Mucosa of descending colon (tissue), 3 donors: ENCODE measurements at regions not wholly inside any gene's neighbourhood (a gene's known extent, or its start where the extent isn't known, plus 50 kb on each side); places are given as distances from the start of the nearest gene placed in this dataset.

ENCODE experiments used
- ATAC-seq: fragments of 200-7000 bp; cut with Tn5 transposase; one replicate; pipeline ENCODE4 v1.9.1; 2020; ENCODE audit warnings: mild to moderate bottlenecking, moderate library complexity
- DNase-seq, 3 donors: peaks; one replicate each; pipeline ENCODE4 v3.0.0-alpha.2; 2020
- H3K36me3 ChIP-seq: fragments of 200-600 bp; one replicate; pipeline ENCODE4 v1.8.0; 2021; ENCODE audit warnings: low read depth, mild to moderate bottlenecking
- H3K4me1 ChIP-seq: fragments of 200-600 bp; one replicate; pipeline ENCODE4 v1.8.0; 2021; ENCODE audit warnings: low read depth, mild to moderate bottlenecking
- H3K4me3 ChIP-seq: fragments of 200-600 bp; one replicate; pipeline ENCODE4 v1.8.0; 2021; ENCODE audit warnings: mild to moderate bottlenecking
- H3K9me3 ChIP-seq: fragments of 200-600 bp; one replicate; pipeline ENCODE4 v1.8.0; 2021; ENCODE audit warnings: mild to moderate bottlenecking
- CTCF ChIP-seq: fragments of 200-600 bp; IDR thresholded peaks from one replicate; pipeline ENCODE4 v1.8.0; 2022; ENCODE audit warnings: antibody characterized with exemption, mild to moderate bottlenecking
- intact Hi-C, 2 donors: fragments of 100-400 bp; cut with DNase I in 1 of 2; cut with micrococcal nuclease in 1 of 2; formaldehyde crosslinking; loops; one replicate each; pipeline versions ENCODE4 v1.11.0 to v1.11.1; 2022; cut with DNase I, micrococcal nuclease
- donor health status: DM: no; HTN: no; CAD: no; lungs with moderate emphysema.
- donor health status: DM: no; HTN: no; CAD: no.
- donor health status: DM: no; HTN: yes; CAD: no.

DNA sequence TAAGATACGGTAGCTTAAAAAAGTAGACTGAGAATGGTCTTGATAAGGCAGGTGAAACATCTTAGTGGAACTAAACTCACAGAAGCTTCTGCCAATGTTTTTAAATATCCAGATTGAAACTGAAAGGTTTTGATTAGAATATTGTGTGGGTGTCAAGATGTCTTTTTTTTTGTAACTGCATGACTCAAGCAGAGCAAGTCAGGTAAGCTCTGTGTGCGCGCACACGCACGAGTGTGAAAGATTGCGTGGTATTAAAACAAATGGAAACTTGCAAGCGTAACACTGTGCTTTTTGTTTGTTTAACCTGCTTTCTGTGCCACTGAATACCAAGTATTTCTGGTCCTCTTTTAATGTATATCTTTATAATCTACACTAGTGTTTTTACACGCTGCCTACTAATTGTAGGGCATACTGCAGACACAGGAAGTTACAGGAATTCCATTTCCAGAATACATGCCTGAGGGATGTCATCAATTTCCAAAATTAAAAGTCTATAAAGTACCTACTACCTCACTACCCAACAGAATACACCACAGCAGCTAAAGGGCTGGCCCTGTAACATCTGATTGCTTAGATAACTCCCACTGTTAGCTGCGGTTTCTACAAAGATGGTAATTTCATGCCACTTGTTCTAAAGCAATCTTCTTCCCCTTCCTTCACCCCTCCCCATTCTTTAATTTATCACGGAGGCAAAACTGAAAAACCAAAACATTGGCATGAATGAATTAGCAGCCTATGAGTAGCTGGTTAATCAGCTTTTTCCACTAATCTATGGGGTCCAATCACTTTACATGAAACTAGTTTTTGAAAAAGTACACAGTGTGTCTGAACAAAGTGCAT is 472.8 kb downstream of the SHQ1 start:
- intact Hi-C loops, result no loop called here
- ATAC-seq, result no peak

GRCh38 chr3:72373139-72373538 is 475.1 kb downstream of the SHQ1 start:
- Histone ChIP-seq H3K9me3 (no peaks in the 10 kb centered on the region), H3K4me3 (no peak overlapping the region), H3K4me1 (no peaks in the 10 kb centered on the region), H3K36me3 (no peaks in the 10 kb centered on the region)
- no peak for ATAC-seq
- TF ChIP-seq CTCF, result no peak
- no peak for DNase-seq
- intact Hi-C loops, result no loop called here

More for the DNA sequence above, 472.8 kb downstream of the SHQ1 start:
- no peaks in the 10 kb centered on the region for H3K9me3 ChIP-seq
- no peak overlapping the region for H3K4me3 ChIP-seq
- peaks cover 15% of the 10 kb centered on the region for H3K4me1 ChIP-seq
- H3K36me3 ChIP-seq, result no peaks in the 10 kb centered on the region
- DNase-seq, result no peak
- TF ChIP-seq CTCF, result no peak

DNA sequence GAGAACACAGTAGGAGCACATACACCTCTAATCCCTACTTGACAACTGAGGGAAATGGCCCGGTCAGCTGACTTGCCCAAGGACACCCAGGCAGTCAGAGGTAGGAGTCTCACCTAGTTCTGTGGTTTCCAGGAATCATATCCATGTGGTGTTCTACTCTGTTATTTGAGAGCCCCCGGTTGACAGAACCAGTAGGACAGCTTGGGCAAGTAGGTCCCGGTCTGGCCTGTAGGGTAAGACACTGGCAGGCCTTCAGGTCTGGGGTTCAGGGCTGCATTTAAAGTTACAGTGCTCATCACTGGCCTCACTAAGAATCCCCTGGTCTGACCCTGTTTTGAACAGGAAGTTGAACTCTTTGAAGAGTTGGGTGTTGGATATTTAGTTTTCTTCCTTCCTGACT is 476.1 kb downstream of the SHQ1 start:
- H3K4me1 ChIP-seq, result no peaks in the 10 kb centered on the region
- no peaks in the 10 kb centered on the region for H3K9me3 ChIP-seq
- H3K36me3 ChIP-seq, result no peaks in the 10 kb centered on the region
- H3K4me3 ChIP-seq, result no peak overlapping the region
- ATAC-seq (no peak), DNase-seq (no peak)
- intact Hi-C loops, result no loop called here
- no peak for TF ChIP-seq CTCF

DNA sequence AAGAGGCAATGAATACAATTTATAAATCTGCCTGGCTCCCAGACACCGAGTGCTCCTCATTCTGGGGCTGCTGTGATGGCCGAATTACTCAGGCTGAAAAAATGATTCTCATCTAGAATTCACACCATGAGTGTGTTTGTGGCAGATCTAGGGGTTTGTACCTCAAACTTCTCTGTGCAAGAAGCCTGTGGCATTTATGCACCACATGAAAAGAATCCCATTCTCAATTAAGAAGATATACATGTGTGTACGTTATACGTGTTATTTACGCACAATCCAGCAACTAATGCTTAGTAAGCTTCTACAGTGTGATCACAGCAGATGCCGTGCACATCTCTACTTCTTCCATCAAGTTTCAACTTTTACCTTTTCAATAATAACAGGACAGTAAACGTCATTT is 476.8 kb downstream of the SHQ1 start:
- DNase-seq (no peak), ATAC-seq (no peak)
- no peak overlapping the region for H3K4me3 ChIP-seq
- H3K36me3 ChIP-seq, result no peaks in the 10 kb centered on the region
- no peak for TF ChIP-seq CTCF
- H3K4me1 ChIP-seq, result no peaks in the 10 kb centered on the region
- intact Hi-C loops, result no loop called here
- H3K9me3 ChIP-seq, result no peaks in the 10 kb centered on the region

DNA sequence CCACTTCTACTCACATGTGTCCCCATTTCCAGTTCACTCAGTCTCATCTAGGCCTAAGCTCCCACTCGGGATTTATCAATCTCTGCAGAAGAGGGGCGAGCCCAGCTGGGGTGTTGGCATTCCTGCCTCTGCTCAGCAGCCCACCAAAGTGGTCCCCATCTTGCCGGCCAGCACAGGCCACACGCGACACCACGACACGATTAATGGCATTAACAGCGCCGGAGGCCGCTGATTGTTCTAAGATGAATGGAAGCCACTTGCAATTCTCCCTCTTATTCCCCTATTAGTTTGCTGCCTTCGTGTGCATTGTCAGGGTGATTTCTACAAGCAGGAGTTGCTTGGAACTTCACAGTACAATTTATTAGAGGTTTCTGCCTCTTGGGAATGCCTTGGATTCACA is 477.3 kb downstream of the SHQ1 start:
- H3K4me3 ChIP-seq, result no peak overlapping the region
- no peaks in the 10 kb centered on the region for H3K9me3 ChIP-seq
- no peak for TF ChIP-seq CTCF
- ATAC-seq (no peak), DNase-seq (no peak)
- H3K4me1 ChIP-seq, result no peaks in the 10 kb centered on the region
- intact Hi-C loops, result no loop called here
- H3K36me3 ChIP-seq, result no peaks in the 10 kb centered on the region
